Gastroesophageal sphincter (tissue), 4 donors: ENCODE measurements at regions not wholly inside any gene's neighbourhood (a gene's known extent, or its start where the extent isn't known, plus 50 kb on each side); places are given as distances from the start of the nearest gene placed in this dataset.

ENCODE experiments used
- ATAC-seq: fragments of 150-250 bp; one replicate; pipeline ENCODE4 v1.9.1; 2016; ENCODE audit warnings: mild to moderate bottlenecking, moderate library complexity
- H3K27ac ChIP-seq, 4 donors: fragments of 200-600 bp; sonication (generic) in 3 of 4; 1 replicate in 3 of 4; 2 replicates in 1 of 4; pipeline ENCODE4 v1.5.1; 2016 to 2019
- H3K27me3 ChIP-seq: fragments of 200-600 bp; sonication (generic); one replicate; pipeline ENCODE4 v1.5.1; 2019
- H3K36me3 ChIP-seq, 2 donors: fragments of 200-600 bp; sonication (generic); one replicate each; pipeline ENCODE4 v1.5.1; 2019; ENCODE audit warnings: control low read depth in 1 of 2
- H3K4me1 ChIP-seq, 3 donors: fragments of 200-600 bp; sonication (generic); 1 replicate in 2 of 3; 2 replicates in 1 of 3; pipeline ENCODE4 v1.5.1; 2016 to 2019; ENCODE audit warnings: control low read depth in 2 of 3
- H3K4me3 ChIP-seq, 2 donors: fragments of 200-600 bp; sonication (generic); one replicate each; pipeline ENCODE4 v1.5.1; 2019; ENCODE audit warnings: mild to moderate bottlenecking in 1 of 2, moderate library complexity in 1 of 2
- H3K9me3 ChIP-seq, 3 donors: fragments of 200-600 bp; sonication (generic); one replicate each; pipeline ENCODE4 v1.5.1; 2017 to 2019; ENCODE audit warnings: control low read depth in 2 of 3
- EP300 ChIP-seq: sonication (generic); formaldehyde crosslinking; IDR thresholded peaks from one replicate; pipeline ENCODE4 v1.6.1; 2017; ENCODE audit warnings: antibody characterized with exemption, mild to moderate bottlenecking
- POLR2A ChIP-seq, 2 donors: fragments of 450-650 bp; IDR thresholded peaks; one replicate each; pipeline ENCODE4 v1.6.1; 2017; ENCODE audit warnings: antibody characterized with exemption in 2 of 2, mild to moderate bottlenecking in 2 of 2, moderate library complexity in 1 of 2
- POLR2AphosphoS5 ChIP-seq: sonication (generic); formaldehyde crosslinking; IDR thresholded peaks from one replicate; pipeline ENCODE4 v1.6.1; 2017; ENCODE audit warnings: antibody characterized with exemption
- WGBS, 2 donors: methylation state at CpG; one replicate each; pipeline ENCODE4 v1.1.5; 2018; ENCODE audit warnings: low coverage in 1 of 2; 5-methylcytosine and 5-hydroxymethylcytosine counted together
- TF ChIP-seq, protein P1 (sequence below), 4 experiments: fragments of 200-600 bp in 2 of 4; fragments of 450-650 bp in 2 of 4; sonication (generic) in 1 of 4; IDR thresholded peaks; one replicate each; pipeline ENCODE4 v1.5.1; 2017 to 2019; ENCODE audit warnings: antibody characterized with exemption in 4 of 4, mild to moderate bottlenecking in 2 of 4, moderate library complexity in 2 of 4

DNA sequence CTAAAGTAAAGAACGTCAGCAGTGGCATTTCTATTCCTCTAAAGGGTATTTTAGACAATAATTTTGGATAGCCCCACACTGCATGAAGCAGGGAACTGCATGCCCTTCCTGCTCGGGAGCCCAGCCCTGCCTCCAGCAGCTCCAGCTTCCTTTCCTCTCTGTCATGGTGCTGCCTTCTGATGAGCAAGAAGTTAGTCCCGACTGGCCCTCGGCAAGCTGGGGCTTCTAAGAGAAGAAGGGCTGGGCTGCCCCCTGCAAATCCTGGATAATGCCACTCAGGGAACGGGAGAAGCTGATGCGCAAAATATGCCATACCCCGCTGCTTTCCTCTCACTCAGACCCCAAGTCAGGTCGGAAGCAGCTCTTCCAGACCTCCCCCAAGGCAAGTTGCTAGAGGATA is 296.4 kb downstream of the ETS1 start:
- no peak for ATAC-seq
- TF ChIP-seq, protein P1, sequence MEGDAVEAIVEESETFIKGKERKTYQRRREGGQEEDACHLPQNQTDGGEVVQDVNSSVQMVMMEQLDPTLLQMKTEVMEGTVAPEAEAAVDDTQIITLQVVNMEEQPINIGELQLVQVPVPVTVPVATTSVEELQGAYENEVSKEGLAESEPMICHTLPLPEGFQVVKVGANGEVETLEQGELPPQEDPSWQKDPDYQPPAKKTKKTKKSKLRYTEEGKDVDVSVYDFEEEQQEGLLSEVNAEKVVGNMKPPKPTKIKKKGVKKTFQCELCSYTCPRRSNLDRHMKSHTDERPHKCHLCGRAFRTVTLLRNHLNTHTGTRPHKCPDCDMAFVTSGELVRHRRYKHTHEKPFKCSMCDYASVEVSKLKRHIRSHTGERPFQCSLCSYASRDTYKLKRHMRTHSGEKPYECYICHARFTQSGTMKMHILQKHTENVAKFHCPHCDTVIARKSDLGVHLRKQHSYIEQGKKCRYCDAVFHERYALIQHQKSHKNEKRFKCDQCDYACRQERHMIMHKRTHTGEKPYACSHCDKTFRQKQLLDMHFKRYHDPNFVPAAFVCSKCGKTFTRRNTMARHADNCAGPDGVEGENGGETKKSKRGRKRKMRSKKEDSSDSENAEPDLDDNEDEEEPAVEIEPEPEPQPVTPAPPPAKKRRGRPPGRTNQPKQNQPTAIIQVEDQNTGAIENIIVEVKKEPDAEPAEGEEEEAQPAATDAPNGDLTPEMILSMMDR (IDR thresholded peaks at IDR 0.05) = no peak
- TF ChIP-seq POLR2AphosphoS5 (no peak), EP300 (no peak)

DNA sequence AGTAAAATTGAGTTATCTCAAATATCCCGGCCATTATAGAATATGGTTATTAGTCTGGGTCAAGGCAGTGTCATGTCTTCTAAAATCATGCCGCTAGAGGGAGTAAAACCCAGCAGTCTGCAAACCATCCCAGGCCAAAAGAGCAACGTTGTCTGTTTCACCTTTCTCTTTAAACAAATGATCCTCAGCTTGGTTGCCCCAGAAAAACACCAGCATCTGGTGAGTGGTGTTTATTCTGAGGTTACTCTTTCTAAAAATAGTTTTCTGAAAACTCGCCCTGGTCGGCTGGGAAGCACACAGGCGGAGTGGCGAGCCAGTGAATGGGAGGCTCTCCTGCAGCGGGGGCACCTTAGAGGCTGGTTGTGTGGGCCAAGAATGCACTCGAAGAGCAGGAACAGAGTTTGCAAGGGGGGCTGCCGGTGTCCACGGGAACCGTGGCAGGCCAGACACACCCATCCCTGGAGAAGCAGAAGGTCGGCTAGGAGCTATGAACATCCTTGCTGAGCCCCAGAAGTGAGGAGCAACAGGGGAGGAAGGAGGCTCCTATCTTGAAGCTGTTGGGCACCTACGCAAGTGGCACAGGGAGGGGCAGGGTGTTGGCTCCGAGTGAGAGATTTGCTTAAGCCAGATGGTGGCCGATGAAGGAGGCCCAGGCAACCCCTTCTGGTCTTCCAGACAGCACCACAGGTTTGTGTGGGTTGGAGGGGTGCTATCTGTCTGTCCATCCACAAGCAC is 297.1 kb downstream of the ETS1 start:
- Histone ChIP-seq H3K4me1 (peaks cover 0 to 34% (median 17%) of the 10 kb centered on the region in 3 donors), H3K27me3 (no peaks in the 10 kb centered on the region), H3K9me3 (no peaks in the 10 kb centered on the region), H3K4me3 (peak overlapping the region in 1 of 2 donors; percentile 20), H3K36me3 (no peaks in the 10 kb centered on the region), H3K27ac (peak overlapping the region in 3 of 4 donors; percentile 59 to 65 (median 62))
- TF ChIP-seq, protein P1 (IDR thresholded peaks at IDR 0.05) = peak; percentile 82 to 95 (median 90)
- TF ChIP-seq EP300 (no peak), POLR2A (IDR thresholded peaks at IDR 0.05) (no peak), POLR2AphosphoS5 (peak; percentile 51)
- 0 to 13% methylated on average over 3 to 14 of the region's 16 CpGs for WGBS, 2 donors
- peak; percentile 75 for ATAC-seq

More for the DNA sequence above, 296.4 kb downstream of the ETS1 start:
- H3K27ac ChIP-seq = peak overlapping the region in 1 of 4 donors; percentile 65
- WGBS, 2 donors = 89 to 100% methylated on average over 1 to 5 of the region's 8 CpGs
- H3K4me1 ChIP-seq = peaks cover 0 to 34% (median 17%) of the 10 kb centered on the region in 3 donors
- H3K9me3 ChIP-seq = no peaks in the 10 kb centered on the region
- H3K27me3 ChIP-seq = no peaks in the 10 kb centered on the region
- no peaks in the 10 kb centered on the region for H3K36me3 ChIP-seq
- no peak overlapping the region for H3K4me3 ChIP-seq

DNA sequence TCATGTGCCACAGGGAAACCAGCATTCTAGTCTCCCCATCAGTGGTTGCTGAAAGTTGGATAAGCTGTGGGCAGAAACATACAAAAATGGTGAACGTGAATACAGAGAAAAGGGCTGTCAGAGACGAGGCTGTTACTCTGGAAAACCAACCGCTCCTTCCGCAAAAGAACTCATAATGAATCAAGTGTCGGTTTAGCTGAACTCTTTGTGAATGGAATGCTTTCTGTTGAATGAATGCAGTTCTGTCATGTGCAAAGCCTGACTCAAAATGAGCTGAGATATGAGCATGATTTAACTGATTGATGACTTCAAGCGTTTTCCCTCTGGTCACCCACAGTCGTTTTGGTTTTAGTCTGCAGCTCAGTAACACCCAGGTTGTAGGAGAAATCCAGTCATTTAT is 298.3 kb downstream of the ETS1 start:
- no peaks in the 10 kb centered on the region for H3K36me3 ChIP-seq
- H3K4me3 ChIP-seq = no peak overlapping the region
- H3K4me1 ChIP-seq = peaks cover 0 to 23% (median 7%) of the 10 kb centered on the region in 3 donors
- no peak for ATAC-seq
- 59 to 69% methylated on average over 7 of the region's 7 CpGs for WGBS, 2 donors
- TF ChIP-seq POLR2A (IDR thresholded peaks at IDR 0.05) (no peak), POLR2AphosphoS5 (no peak), EP300 (no peak)
- TF ChIP-seq, protein P1 (IDR thresholded peaks at IDR 0.05) = no peak
- no peak overlapping the region for H3K27ac ChIP-seq
- H3K27me3 ChIP-seq = no peaks in the 10 kb centered on the region
- no peaks in the 10 kb centered on the region for H3K9me3 ChIP-seq

- 78 to 83% methylated on average over 2 to 4 of the region's 4 CpGs for WGBS, 2 donors
- no peak overlapping the region for H3K4me3 ChIP-seq
- ATAC-seq = no peak
- H3K9me3 ChIP-seq = no peaks in the 10 kb centered on the region
- no peaks in the 10 kb centered on the region for H3K36me3 ChIP-seq
- TF ChIP-seq POLR2AphosphoS5 = no peak
- TF ChIP-seq EP300 = no peak
- TF ChIP-seq POLR2A (IDR thresholded peaks at IDR 0.05) = no peak
- TF ChIP-seq, protein P1 (IDR thresholded peaks at IDR 0.05) = no peak
- peaks cover 0 to 20% (median 5%) of the 10 kb centered on the region in 3 donors for H3K4me1 ChIP-seq
- no peak overlapping the region for H3K27ac ChIP-seq
- no peaks in the 10 kb centered on the region for H3K27me3 ChIP-seq
Measured at GRCh38 chr11:128288368-128288767, 299.0 kb downstream of the ETS1 start.

GRCh38 chr11:128285321-128285720 is 302.0 kb downstream of the ETS1 start:
- 80 to 92% methylated on average over 2 of the region's 2 CpGs for WGBS, 2 donors
- no peak overlapping the region for H3K27ac ChIP-seq

More at GRCh38 chr11:128285321-128285720, 302.0 kb downstream of the ETS1 start:
- Histone ChIP-seq H3K27me3 (no peaks in the 10 kb centered on the region), H3K36me3 (no peaks in the 10 kb centered on the region), H3K4me1 (peaks cover 0 to 11% (median 2%) of the 10 kb centered on the region in 3 donors), H3K4me3 (no peak overlapping the region), H3K9me3 (no peaks in the 10 kb centered on the region)
- no peak for ATAC-seq
- TF ChIP-seq EP300 (no peak), POLR2AphosphoS5 (no peak), POLR2A (IDR thresholded peaks at IDR 0.05) (no peak)
- TF ChIP-seq, protein P1 (IDR thresholded peaks at IDR 0.05) = no peak
